Activated T-helper 17 cell treated with anti-CD3 and anti-CD28 coated beads, Interleukin-2, amount 50 U/mL, for 72 hours (primary cell): ENCODE measurements at regions not wholly inside any gene's neighbourhood (a gene's known extent, or its start where the extent isn't known, plus 50 kb on each side); places are given as distances from the start of the nearest gene placed in this dataset.
"Not testable (repeated sequence)": the region's sequence is repeated elsewhere in the genome, so short reads cannot be mapped to it uniquely, and the experiment has no call there.

Experiments used
- ATAC-seq: fragments of 150-1000 bp; cut with Tn5 transposase; replicated peaks from 2 replicates; pipeline ENCODE4 v1.10.0; 2021; ENCODE audit warnings: mild to moderate bottlenecking, moderate library complexity
- H3K27ac Mint-ChIP-seq: one replicate; pipeline ENCODE4 v1.8.0; 2022; ENCODE audit warnings: mixed read lengths
- H3K27me3 Mint-ChIP-seq: one replicate; pipeline ENCODE4 v1.8.0; 2022; ENCODE audit warnings: mixed read lengths
- H3K36me3 Mint-ChIP-seq: one replicate; pipeline ENCODE4 v1.8.0; 2022; ENCODE audit warnings: low read depth, mild to moderate bottlenecking, mixed read lengths
- H3K4me1 Mint-ChIP-seq: one replicate; pipeline ENCODE4 v1.8.0; 2022; ENCODE audit warnings: mixed read lengths
- H3K4me3 Mint-ChIP-seq: one replicate; pipeline ENCODE4 v1.8.0; 2022; ENCODE audit warnings: mild to moderate bottlenecking, mixed read lengths
- H3K9me3 Mint-ChIP-seq: one replicate; pipeline ENCODE4 v1.8.0; 2022; ENCODE audit warnings: mixed read lengths

GRCh38 chr17:52938623-52939230, 780.2 kb upstream of the CA10 start:
- H3K9me3 Mint-ChIP-seq: peaks cover 22% of the 10 kb centered on the region
- no peaks in the 10 kb centered on the region for H3K4me1 Mint-ChIP-seq
- no peak overlapping the region for H3K4me3 Mint-ChIP-seq
- H3K27me3 Mint-ChIP-seq: no peaks in the 10 kb centered on the region
- H3K36me3 Mint-ChIP-seq: no peaks in the 10 kb centered on the region
- H3K27ac Mint-ChIP-seq: no peak overlapping the region
- no peak for ATAC-seq

- H3K9me3 Mint-ChIP-seq: peaks cover 11% of the 10 kb centered on the region
- no peak overlapping the region for H3K4me3 Mint-ChIP-seq
- H3K4me1 Mint-ChIP-seq: no peaks in the 10 kb centered on the region
- no peaks in the 10 kb centered on the region for H3K27me3 Mint-ChIP-seq
- H3K27ac Mint-ChIP-seq: no peak overlapping the region
- H3K36me3 Mint-ChIP-seq: no peaks in the 10 kb centered on the region
- ATAC-seq: no peak
Observed at GRCh38 chr17:52930581-52930980, 772.1 kb upstream of the CA10 start.

GRCh38 chr17:52930145-52930544, 771.6 kb upstream of the CA10 start:
- no peak overlapping the region for H3K27ac Mint-ChIP-seq
- no peak overlapping the region for H3K4me3 Mint-ChIP-seq
- H3K36me3 Mint-ChIP-seq: no peaks in the 10 kb centered on the region
- no peak for ATAC-seq
- H3K9me3 Mint-ChIP-seq: peaks cover 7% of the 10 kb centered on the region
- no peaks in the 10 kb centered on the region for H3K27me3 Mint-ChIP-seq
- H3K4me1 Mint-ChIP-seq: no peaks in the 10 kb centered on the region

- no peak overlapping the region for H3K27ac Mint-ChIP-seq
- no peaks in the 10 kb centered on the region for H3K36me3 Mint-ChIP-seq
- no peak for ATAC-seq
Observed at GRCh38 chr17:52923658-52924057, 765.1 kb upstream of the CA10 start.

GRCh38 chr17:52899235-52899634, 740.7 kb upstream of the CA10 start:
- no peak overlapping the region for H3K4me3 Mint-ChIP-seq
- H3K27ac Mint-ChIP-seq: no peak overlapping the region
- no peaks in the 10 kb centered on the region for H3K27me3 Mint-ChIP-seq
- peaks cover 3% of the 10 kb centered on the region for H3K9me3 Mint-ChIP-seq
- no peak for ATAC-seq
- H3K36me3 Mint-ChIP-seq: no peaks in the 10 kb centered on the region
- no peaks in the 10 kb centered on the region for H3K4me1 Mint-ChIP-seq

More at GRCh38 chr17:52923658-52924057, 765.1 kb upstream of the CA10 start:
- H3K27me3 Mint-ChIP-seq: no peaks in the 10 kb centered on the region
- no peaks in the 10 kb centered on the region for H3K9me3 Mint-ChIP-seq
- no peaks in the 10 kb centered on the region for H3K4me1 Mint-ChIP-seq
- H3K4me3 Mint-ChIP-seq: no peak overlapping the region

- H3K27me3 Mint-ChIP-seq: no peaks in the 10 kb centered on the region
- no peaks in the 10 kb centered on the region for H3K4me1 Mint-ChIP-seq
- H3K9me3 Mint-ChIP-seq: peaks cover 3% of the 10 kb centered on the region
- no peak overlapping the region for H3K27ac Mint-ChIP-seq
- no peaks in the 10 kb centered on the region for H3K36me3 Mint-ChIP-seq
- ATAC-seq: no peak
- no peak overlapping the region for H3K4me3 Mint-ChIP-seq
Observed at GRCh38 chr17:52895272-52895671, 736.8 kb upstream of the CA10 start.

- Mint-ChIP-seq H3K4me1 (no peaks in the 10 kb centered on the region), H3K36me3 (no peaks in the 10 kb centered on the region), H3K27me3 (no peaks in the 10 kb centered on the region), H3K27ac (no peak overlapping the region), H3K9me3 (no peaks in the 10 kb centered on the region), H3K4me3 (no peak overlapping the region)
- ATAC-seq: no peak
Observed at GRCh38 chr17:52892334-52892733, 733.8 kb upstream of the CA10 start.

GRCh38 chr17:52885882-52886281, 727.4 kb upstream of the CA10 start:
- no peak overlapping the region for H3K27ac Mint-ChIP-seq
- no peak for ATAC-seq

GRCh38 chr17:52883907-52884491, 725.5 kb upstream of the CA10 start:
- H3K9me3 Mint-ChIP-seq, ATAC-seq, H3K4me1 Mint-ChIP-seq, H3K4me3 Mint-ChIP-seq, H3K36me3 Mint-ChIP-seq, H3K27me3 Mint-ChIP-seq, H3K27ac Mint-ChIP-seq: not testable (repeated sequence)

More at GRCh38 chr17:52885882-52886281, 727.4 kb upstream of the CA10 start:
- Mint-ChIP-seq H3K36me3 (no peaks in the 10 kb centered on the region), H3K9me3 (peaks cover 7% of the 10 kb centered on the region), H3K4me3 (no peak overlapping the region), H3K27me3 (peaks cover 6% of the 10 kb centered on the region), H3K4me1 (no peaks in the 10 kb centered on the region)

- not testable (repeated sequence) for ATAC-seq, H3K27ac Mint-ChIP-seq, H3K36me3 Mint-ChIP-seq, H3K27me3 Mint-ChIP-seq, H3K9me3 Mint-ChIP-seq, H3K4me3 Mint-ChIP-seq, H3K4me1 Mint-ChIP-seq
Observed at GRCh38 chr17:52846767-52847166, 688.3 kb upstream of the CA10 start.

- Mint-ChIP-seq H3K9me3 (peaks cover 10% of the 10 kb centered on the region), H3K4me1 (no peaks in the 10 kb centered on the region), H3K27me3 (no peaks in the 10 kb centered on the region), H3K4me3 (no peak overlapping the region), H3K27ac (no peak overlapping the region), H3K36me3 (no peaks in the 10 kb centered on the region)
- no peak for ATAC-seq
Observed at GRCh38 chr17:52841971-52842370, 683.5 kb upstream of the CA10 start.

- no peak overlapping the region for H3K4me3 Mint-ChIP-seq
- ATAC-seq: no peak
- H3K27me3 Mint-ChIP-seq: no peaks in the 10 kb centered on the region
- H3K9me3 Mint-ChIP-seq: peaks cover 13% of the 10 kb centered on the region
- no peak overlapping the region for H3K27ac Mint-ChIP-seq
- H3K4me1 Mint-ChIP-seq: no peaks in the 10 kb centered on the region
- H3K36me3 Mint-ChIP-seq: no peaks in the 10 kb centered on the region
Observed at GRCh38 chr17:52837492-52837891, 679.0 kb upstream of the CA10 start.

- no peaks in the 10 kb centered on the region for H3K4me1 Mint-ChIP-seq
- no peak overlapping the region for H3K4me3 Mint-ChIP-seq
- peaks cover 4% of the 10 kb centered on the region for H3K9me3 Mint-ChIP-seq
- ATAC-seq: no peak
- H3K27me3 Mint-ChIP-seq: no peaks in the 10 kb centered on the region
- no peak overlapping the region for H3K27ac Mint-ChIP-seq
- H3K36me3 Mint-ChIP-seq: no peaks in the 10 kb centered on the region
Observed at GRCh38 chr17:52831536-52831935, 673.0 kb upstream of the CA10 start.

GRCh38 chr17:52828621-52829020, 670.1 kb upstream of the CA10 start:
- Mint-ChIP-seq H3K27me3 (no peaks in the 10 kb centered on the region), H3K27ac (no peak overlapping the region), H3K9me3 (peaks cover 4% of the 10 kb centered on the region), H3K4me1 (no peaks in the 10 kb centered on the region), H3K36me3 (no peaks in the 10 kb centered on the region), H3K4me3 (no peak overlapping the region)
- no peak for ATAC-seq

GRCh38 chr17:52827526-52827925, 669.0 kb upstream of the CA10 start:
- H3K9me3 Mint-ChIP-seq: no peaks in the 10 kb centered on the region
- no peak for ATAC-seq
- H3K27ac Mint-ChIP-seq: no peak overlapping the region
- H3K27me3 Mint-ChIP-seq: no peaks in the 10 kb centered on the region
- no peak overlapping the region for H3K4me3 Mint-ChIP-seq
- no peaks in the 10 kb centered on the region for H3K36me3 Mint-ChIP-seq
- no peaks in the 10 kb centered on the region for H3K4me1 Mint-ChIP-seq

- Mint-ChIP-seq H3K9me3 (no peaks in the 10 kb centered on the region), H3K27ac (no peak overlapping the region), H3K4me1 (no peaks in the 10 kb centered on the region), H3K27me3 (no peaks in the 10 kb centered on the region), H3K4me3 (no peak overlapping the region), H3K36me3 (no peaks in the 10 kb centered on the region)
- no peak for ATAC-seq
Observed at GRCh38 chr17:52824542-52824941, 666.0 kb upstream of the CA10 start.
